Upper lobe of left lung (tissue), 6 donors: ENCODE measurements at regions not wholly inside any gene's neighbourhood (a gene's known extent, or its start where the extent isn't known, plus 50 kb on each side); places are given as distances from the start of the nearest gene placed in this dataset.
A peak's percentile ranks its signal among the peaks of the same experiment; 100 is the strongest.

Source experiments
- ATAC-seq, 2 donors: fragments of 200-7000 bp; cut with Tn5 transposase; one replicate each; pipeline ENCODE4 v1.9.1; 2022; ENCODE audit warnings: mild to moderate bottlenecking in 2 of 2, moderate library complexity in 2 of 2; ENCODE audit not compliant: low FRiP score in 2 of 2
- DNase-seq, 2 donors: peaks; one replicate each; pipeline ENCODE4 v3.0.0-alpha.2; 2019 to 2020
- H3K27ac ChIP-seq, 4 donors: fragments of 200-600 bp; sonication (generic); one replicate each; pipeline ENCODE4 v1.5.1; 2016 to 2019
- H3K27me3 ChIP-seq, 4 donors: fragments of 200-600 bp; sonication (generic); one replicate each; pipeline ENCODE4 v1.5.1; 2017 to 2019
- H3K36me3 ChIP-seq, 4 donors: fragments of 200-600 bp; sonication (generic); one replicate each; pipeline ENCODE4 v1.5.1; 2016 to 2019
- H3K4me1 ChIP-seq, 4 donors: fragments of 200-600 bp; sonication (generic); one replicate each; pipeline ENCODE4 v1.5.1; 2018 to 2019
- H3K4me3 ChIP-seq, 4 donors: fragments of 200-600 bp; sonication (generic); one replicate each; pipeline ENCODE4 v1.5.1; 2017 to 2019; ENCODE audit warnings: mild to moderate bottlenecking in 2 of 4, moderate library complexity in 1 of 4
- H3K9me3 ChIP-seq, 4 donors: fragments of 200-600 bp; sonication (generic); one replicate each; pipeline ENCODE4 v1.5.1; 2018 to 2019
- EP300 ChIP-seq, 4 donors: sonication (generic); formaldehyde crosslinking; IDR thresholded peaks; one replicate each; pipeline ENCODE4 v1.5.1; 2017; ENCODE audit warnings: antibody characterized with exemption in 4 of 4, control low read depth in 2 of 4
- POLR2A ChIP-seq, 4 donors: fragments of 450-650 bp; IDR thresholded peaks; one replicate each; pipeline ENCODE4 v1.5.1; 2016 to 2017; ENCODE audit warnings: antibody characterized with exemption in 4 of 4, mild to moderate bottlenecking in 2 of 4
- POLR2AphosphoS5 ChIP-seq, 2 donors: sonication (generic); formaldehyde crosslinking; IDR thresholded peaks; one replicate each; pipeline ENCODE4 v1.5.1; 2017; ENCODE audit warnings: antibody characterized with exemption in 2 of 2
- WGBS, 2 donors: methylation state at CpG; one replicate each; pipeline ENCODE4 v1.1.5; 2017 to 2018; 5-methylcytosine and 5-hydroxymethylcytosine counted together
- TF ChIP-seq, protein P1 (sequence below), 6 experiments: fragments of 450-650 bp in 4 of 6; fragments of 200-600 bp in 2 of 6; sonication (generic) in 2 of 6; IDR thresholded peaks; one replicate each; pipeline ENCODE4 v1.5.1; 2016 to 2019; ENCODE audit warnings: antibody characterized with exemption in 6 of 6
- donor health status: DM: no; HTN: no; CAD: no; lungs with moderate emphysema.
- donor health status: DM: no; HTN: yes; CAD: no; lungs with severe emphysema.

DNA sequence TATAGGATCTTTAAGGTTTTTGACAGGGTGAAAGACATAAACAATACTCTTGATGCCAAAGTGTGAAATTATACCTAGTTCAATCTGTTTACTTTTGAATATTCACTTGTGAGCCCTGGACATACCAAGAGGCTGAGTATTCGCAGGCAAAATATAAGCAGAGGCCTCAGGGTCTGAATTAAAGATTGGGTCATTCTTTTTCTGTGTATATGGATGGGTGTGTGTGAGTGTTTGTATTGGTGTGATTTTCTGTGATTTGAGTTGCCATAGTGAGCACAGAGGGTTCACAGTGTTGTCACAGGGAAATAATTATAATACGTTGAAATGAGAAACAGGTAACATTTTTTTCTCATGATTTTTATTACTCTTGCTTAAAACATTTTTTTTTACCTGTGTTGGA, 770.7 kb upstream of the ALCAM start:
- DNase-seq, result no peak
- no peak for TF ChIP-seq POLR2A (IDR thresholded peaks at IDR 0.05)
- no peak for TF ChIP-seq EP300 (IDR thresholded peaks at IDR 0.05)
- TF ChIP-seq, protein P1, sequence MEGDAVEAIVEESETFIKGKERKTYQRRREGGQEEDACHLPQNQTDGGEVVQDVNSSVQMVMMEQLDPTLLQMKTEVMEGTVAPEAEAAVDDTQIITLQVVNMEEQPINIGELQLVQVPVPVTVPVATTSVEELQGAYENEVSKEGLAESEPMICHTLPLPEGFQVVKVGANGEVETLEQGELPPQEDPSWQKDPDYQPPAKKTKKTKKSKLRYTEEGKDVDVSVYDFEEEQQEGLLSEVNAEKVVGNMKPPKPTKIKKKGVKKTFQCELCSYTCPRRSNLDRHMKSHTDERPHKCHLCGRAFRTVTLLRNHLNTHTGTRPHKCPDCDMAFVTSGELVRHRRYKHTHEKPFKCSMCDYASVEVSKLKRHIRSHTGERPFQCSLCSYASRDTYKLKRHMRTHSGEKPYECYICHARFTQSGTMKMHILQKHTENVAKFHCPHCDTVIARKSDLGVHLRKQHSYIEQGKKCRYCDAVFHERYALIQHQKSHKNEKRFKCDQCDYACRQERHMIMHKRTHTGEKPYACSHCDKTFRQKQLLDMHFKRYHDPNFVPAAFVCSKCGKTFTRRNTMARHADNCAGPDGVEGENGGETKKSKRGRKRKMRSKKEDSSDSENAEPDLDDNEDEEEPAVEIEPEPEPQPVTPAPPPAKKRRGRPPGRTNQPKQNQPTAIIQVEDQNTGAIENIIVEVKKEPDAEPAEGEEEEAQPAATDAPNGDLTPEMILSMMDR (IDR thresholded peaks at IDR 0.05), result no peak
- TF ChIP-seq POLR2AphosphoS5 (IDR thresholded peaks at IDR 0.05), result no peak
- WGBS, 2 donors, result 74 to 86% methylated on average over 2 of the region's 2 CpGs

GRCh38 chr3:104596551-104596950, 770.2 kb upstream of the ALCAM start:
- 18 to 34% methylated on average over 2 of the region's 2 CpGs for WGBS, 2 donors
- Histone ChIP-seq H3K36me3 (no peaks in the 10 kb centered on the region), H3K27me3 (no peaks in the 10 kb centered on the region), H3K4me3 (no peak overlapping the region), H3K27ac (no peak overlapping the region), H3K9me3 (no peaks in the 10 kb centered on the region), H3K4me1 (no peaks in the 10 kb centered on the region)
- DNase-seq, result no peak
- TF ChIP-seq POLR2A (IDR thresholded peaks at IDR 0.05), result no peak
- no peak for TF ChIP-seq EP300 (IDR thresholded peaks at IDR 0.05)
- TF ChIP-seq, protein P1 (IDR thresholded peaks at IDR 0.05), result peak in 5 of 6 experiments; percentile 15 to 62 (median 57)
- ATAC-seq, result peak in 1 of 2 donors; percentile 61

More for the DNA sequence above, 770.7 kb upstream of the ALCAM start:
- no peak for ATAC-seq
- Histone ChIP-seq H3K9me3 (no peaks in the 10 kb centered on the region), H3K27me3 (no peaks in the 10 kb centered on the region), H3K27ac (no peak overlapping the region), H3K4me3 (no peak overlapping the region), H3K36me3 (no peaks in the 10 kb centered on the region), H3K4me1 (no peaks in the 10 kb centered on the region)

DNA sequence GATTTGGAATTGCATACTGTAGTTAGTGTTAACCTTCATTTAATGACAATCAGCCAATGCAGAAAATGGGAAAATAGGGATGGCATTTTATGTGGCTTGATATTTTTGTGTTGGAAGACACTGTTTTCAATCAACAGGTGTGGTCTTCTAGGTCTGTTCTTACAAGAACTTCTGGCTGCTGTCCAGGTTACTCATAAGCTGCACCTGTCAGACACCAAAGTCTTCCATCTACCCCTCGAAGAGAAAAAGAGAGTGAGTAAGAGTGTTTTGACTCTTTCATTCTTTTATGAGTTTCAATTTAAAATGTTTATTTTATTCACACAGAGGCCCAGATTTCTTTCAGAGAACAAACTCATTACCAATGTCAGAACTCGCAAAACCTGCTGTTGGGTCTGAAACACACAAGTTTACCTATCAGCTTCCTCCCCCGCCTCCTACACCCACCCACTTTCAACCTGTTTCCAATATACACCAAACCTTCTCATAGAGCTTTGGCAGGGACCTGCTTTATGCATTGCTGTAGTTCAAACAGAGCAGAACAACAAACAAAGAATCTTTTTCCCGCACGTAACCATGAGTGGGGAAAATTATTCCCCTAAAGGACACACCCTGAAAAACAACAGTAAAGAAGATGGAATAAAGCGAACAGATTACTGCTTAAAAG, 767.7 kb upstream of the ALCAM start:
- Histone ChIP-seq H3K9me3 (no peaks in the 10 kb centered on the region), H3K4me3 (no peak overlapping the region), H3K27ac (no peak overlapping the region), H3K36me3 (no peaks in the 10 kb centered on the region), H3K4me1 (no peaks in the 10 kb centered on the region), H3K27me3 (no peaks in the 10 kb centered on the region)
- 59 to 70% methylated on average over 6 of the region's 6 CpGs for WGBS, 2 donors
- ATAC-seq, result no peak
- no peak for TF ChIP-seq POLR2A (IDR thresholded peaks at IDR 0.05)
- no peak for TF ChIP-seq POLR2AphosphoS5 (IDR thresholded peaks at IDR 0.05)
- TF ChIP-seq, protein P1 (IDR thresholded peaks at IDR 0.05), result no peak
- TF ChIP-seq EP300 (IDR thresholded peaks at IDR 0.05), result no peak
- no peak for DNase-seq

DNA sequence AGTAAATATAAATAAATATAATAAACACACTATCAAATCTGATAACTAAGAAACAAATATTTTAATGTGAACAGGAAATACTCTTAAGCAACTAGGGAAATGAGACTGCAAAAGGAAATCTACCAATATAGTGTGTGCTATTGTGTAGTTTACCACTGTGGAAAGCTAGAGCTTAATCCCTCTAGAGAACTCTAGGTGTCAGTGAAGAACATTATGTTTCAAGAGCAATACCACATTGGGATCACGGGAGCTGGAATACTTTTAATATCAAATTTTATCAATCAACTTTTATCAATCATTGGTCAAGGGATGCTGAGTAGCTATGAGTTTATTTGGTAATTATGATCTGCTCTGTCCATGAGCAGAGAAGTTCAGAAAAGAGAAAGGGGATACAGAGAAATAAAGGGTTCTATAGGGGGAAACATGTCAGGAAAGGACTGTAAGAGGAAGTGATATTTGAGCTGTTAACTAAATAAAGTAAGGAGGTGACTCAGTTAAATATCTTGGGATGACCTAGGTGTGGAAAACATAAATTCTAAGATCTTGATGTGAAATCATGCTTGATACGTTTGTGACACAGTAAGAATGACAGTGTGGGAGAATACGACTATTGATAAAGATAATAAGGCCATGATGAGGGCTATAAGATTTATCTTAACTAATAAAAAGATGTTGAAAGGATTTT, 762.2 kb upstream of the ALCAM start:
- Histone ChIP-seq H3K36me3 (no peaks in the 10 kb centered on the region), H3K9me3 (no peaks in the 10 kb centered on the region), H3K27me3 (no peaks in the 10 kb centered on the region), H3K27ac (no peak overlapping the region), H3K4me3 (no peak overlapping the region), H3K4me1 (no peaks in the 10 kb centered on the region)
- WGBS, 2 donors, result 59 to 62% methylated on average over 3 of the region's 3 CpGs
- DNase-seq, result no peak
- TF ChIP-seq, protein P1 (IDR thresholded peaks at IDR 0.05), result peak in 3 of 6 experiments; percentile 29 to 33 (median 31)
- TF ChIP-seq EP300 (IDR thresholded peaks at IDR 0.05), result no peak
- no peak for ATAC-seq

GRCh38 chr3:104606812-104607211, 759.9 kb upstream of the ALCAM start:
- H3K27ac ChIP-seq, result no peak overlapping the region
- WGBS, 2 donors, result 24 to 28% methylated on average over 2 of the region's 2 CpGs
- no peak overlapping the region for H3K4me3 ChIP-seq
- no peaks in the 10 kb centered on the region for H3K27me3 ChIP-seq
- no peak for DNase-seq
- H3K9me3 ChIP-seq, result no peaks in the 10 kb centered on the region
- no peaks in the 10 kb centered on the region for H3K36me3 ChIP-seq
- ATAC-seq, result no peak
- no peaks in the 10 kb centered on the region for H3K4me1 ChIP-seq
- TF ChIP-seq EP300 (IDR thresholded peaks at IDR 0.05) (no peak), POLR2AphosphoS5 (IDR thresholded peaks at IDR 0.05) (no peak), POLR2A (IDR thresholded peaks at IDR 0.05) (no peak)
- TF ChIP-seq, protein P1 (IDR thresholded peaks at IDR 0.05), result no peak
